Stomach (tissue), 4 donors: ENCODE measurements at regions not wholly inside any gene's neighbourhood (a gene's known extent, or its start where the extent isn't known, plus 50 kb on each side); places are given as distances from the start of the nearest gene placed in this dataset.

Experiments used
- POLR2A ChIP-seq, 4 donors: fragments of 450-650 bp; IDR thresholded peaks; one replicate each; pipeline ENCODE4 v1.6.1; 2016; ENCODE audit warnings: antibody characterized with exemption in 4 of 4, control low read depth in 2 of 4, mild to moderate bottlenecking in 1 of 4, moderate library complexity in 1 of 4
- TF ChIP-seq, protein P1 (sequence below), 7 experiments: fragments of 450-650 bp in 4 of 7; fragments of 200-600 bp in 3 of 7; sonication (generic) in 3 of 7; IDR thresholded peaks; one replicate each; pipeline ENCODE4 v1.5.1; 2016 to 2019; ENCODE audit warnings: antibody characterized with exemption in 7 of 7, control low read depth in 2 of 7, mild to moderate bottlenecking in 1 of 7

DNA sequence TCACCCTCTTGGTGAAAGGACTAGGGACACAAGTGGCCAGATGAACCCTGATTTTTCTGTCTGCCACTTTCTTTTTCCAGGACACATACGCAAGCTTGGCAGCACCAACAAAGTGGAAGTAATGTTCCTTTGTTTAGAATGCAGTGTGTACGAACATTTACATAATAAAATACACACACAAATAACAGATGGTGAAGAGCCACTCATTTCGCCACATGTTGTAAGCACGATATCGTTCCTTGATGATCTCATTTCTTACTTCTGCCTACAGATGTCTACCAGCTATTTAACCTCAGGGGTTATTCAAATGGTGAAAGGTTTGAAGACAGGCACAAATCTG lies 670.2 kb upstream of the CXADR start:
- TF ChIP-seq, protein P1, sequence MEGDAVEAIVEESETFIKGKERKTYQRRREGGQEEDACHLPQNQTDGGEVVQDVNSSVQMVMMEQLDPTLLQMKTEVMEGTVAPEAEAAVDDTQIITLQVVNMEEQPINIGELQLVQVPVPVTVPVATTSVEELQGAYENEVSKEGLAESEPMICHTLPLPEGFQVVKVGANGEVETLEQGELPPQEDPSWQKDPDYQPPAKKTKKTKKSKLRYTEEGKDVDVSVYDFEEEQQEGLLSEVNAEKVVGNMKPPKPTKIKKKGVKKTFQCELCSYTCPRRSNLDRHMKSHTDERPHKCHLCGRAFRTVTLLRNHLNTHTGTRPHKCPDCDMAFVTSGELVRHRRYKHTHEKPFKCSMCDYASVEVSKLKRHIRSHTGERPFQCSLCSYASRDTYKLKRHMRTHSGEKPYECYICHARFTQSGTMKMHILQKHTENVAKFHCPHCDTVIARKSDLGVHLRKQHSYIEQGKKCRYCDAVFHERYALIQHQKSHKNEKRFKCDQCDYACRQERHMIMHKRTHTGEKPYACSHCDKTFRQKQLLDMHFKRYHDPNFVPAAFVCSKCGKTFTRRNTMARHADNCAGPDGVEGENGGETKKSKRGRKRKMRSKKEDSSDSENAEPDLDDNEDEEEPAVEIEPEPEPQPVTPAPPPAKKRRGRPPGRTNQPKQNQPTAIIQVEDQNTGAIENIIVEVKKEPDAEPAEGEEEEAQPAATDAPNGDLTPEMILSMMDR (IDR thresholded peaks at IDR 0.05): no peak
- TF ChIP-seq POLR2A (IDR thresholded peaks at IDR 0.05): no peak
